COLO829 (cell line): ENCODE measurements at regions not wholly inside any gene's neighbourhood (a gene's known extent, or its start where the extent isn't known, plus 50 kb on each side); places are given as distances from the start of the nearest gene placed in this dataset.

Experiments
- DNase-seq: peaks from one replicate; pipeline ENCODE4 v3.0.0; 2012; ENCODE audit warnings: low spot score

DNA sequence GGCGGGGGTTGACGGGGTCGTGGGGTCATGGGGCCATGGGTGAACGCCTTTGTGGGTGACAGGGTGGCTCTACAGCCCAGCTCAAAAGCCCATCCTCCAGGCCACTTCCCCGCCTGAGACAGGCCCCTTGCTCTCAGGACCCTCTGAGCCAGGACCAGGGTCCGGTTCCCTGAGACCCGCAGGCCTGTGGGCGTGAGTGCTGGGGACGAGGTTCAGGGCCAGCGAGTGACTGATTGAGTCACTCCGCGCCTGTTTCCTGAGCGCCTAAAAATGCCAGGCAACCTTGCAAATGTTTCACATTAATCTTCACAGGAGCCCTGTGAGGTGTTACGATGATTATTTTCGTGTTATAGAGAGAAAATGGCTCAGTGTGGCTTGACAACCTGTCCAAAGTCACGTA lies 97.8 kb downstream of the ZNF674 start:
- DNase-seq = peak; percentile 8

DNA sequence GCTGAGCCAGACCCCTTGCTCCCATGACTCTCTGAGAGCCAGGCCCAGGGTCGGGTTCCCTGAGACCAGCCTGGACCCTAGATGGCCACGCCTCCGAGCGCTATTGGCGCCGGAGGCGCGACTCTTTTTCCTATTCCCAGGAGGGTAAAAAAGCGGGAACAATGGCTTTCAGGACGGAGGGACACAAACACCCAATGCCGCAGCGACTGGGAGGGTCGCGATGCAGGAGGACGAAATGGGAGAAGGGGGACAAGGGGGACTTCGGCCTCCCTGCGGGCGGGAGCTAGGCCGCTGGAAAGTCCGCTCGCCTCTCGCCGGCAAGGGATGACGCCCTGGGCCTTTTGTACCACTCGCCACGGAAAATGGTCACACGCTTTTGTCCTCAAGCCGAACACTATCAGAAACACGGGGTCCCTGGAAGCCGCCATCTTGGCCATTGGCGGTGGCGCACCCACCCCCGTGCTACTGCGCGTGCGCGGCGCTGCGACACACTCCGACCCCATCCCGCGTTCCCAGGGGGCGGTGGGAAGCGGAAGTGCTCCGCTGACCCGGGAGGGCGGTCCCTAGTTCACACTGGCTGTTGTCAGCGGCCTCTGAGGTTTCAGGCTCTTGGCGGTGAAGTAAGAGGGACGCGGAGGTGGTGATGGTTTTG lies 98.4 kb downstream of the ZNF674 start:
- DNase-seq = peak; percentile 86

DNA sequence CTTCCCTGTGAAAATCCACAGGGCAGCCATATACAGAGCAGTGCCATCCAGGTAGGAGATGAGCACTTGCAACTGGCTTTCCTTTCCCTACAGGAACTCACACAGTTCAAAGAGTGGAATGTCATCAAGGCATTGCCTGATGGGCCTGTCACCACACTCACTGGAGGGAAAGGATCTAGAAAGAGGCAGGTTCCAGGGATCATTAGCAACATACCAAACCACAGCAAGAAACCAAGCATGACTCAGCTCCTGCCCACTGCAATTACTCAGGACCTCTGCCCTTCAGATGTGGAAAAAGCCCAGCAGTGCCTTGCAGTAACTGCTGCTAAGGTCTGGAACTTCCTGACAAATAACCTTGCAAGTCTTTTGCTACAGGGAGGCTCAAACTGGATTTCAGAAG lies 101.2 kb downstream of the ZNF674 start:
- peak; percentile 70 for DNase-seq

DNA sequence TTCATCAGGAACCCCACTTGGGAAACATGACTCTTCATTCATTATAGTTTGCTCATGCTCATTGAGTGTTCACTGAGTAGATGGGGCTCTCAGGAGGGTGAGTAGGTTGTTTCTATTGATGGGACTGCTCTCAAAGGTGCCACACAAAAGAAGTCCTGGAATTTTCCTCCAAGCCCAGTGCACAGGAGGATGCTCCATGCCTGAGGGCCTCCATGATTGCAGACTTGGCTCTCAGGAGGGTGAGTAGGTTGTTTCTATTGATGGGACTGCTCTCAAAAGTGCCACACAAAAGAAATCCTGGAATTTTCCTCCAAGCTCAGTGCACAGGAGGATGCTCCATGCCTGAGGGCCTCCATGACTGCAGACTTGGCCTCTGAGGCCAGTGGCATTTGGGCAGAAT lies 108.5 kb downstream of the ZNF674 start:
- DNase-seq = no peak

GRCh38 chrX:46433892-46434291 lies 111.3 kb downstream of the ZNF674 start:
- no peak for DNase-seq

- peak; percentile 42 for DNase-seq
Measured at GRCh38 chrX:46408553-46409407, 136.4 kb downstream of the ZNF674 start.

- DNase-seq = no peak
Measured at GRCh38 chrX:46407753-46408130, 137.5 kb downstream of the ZNF674 start.

DNA sequence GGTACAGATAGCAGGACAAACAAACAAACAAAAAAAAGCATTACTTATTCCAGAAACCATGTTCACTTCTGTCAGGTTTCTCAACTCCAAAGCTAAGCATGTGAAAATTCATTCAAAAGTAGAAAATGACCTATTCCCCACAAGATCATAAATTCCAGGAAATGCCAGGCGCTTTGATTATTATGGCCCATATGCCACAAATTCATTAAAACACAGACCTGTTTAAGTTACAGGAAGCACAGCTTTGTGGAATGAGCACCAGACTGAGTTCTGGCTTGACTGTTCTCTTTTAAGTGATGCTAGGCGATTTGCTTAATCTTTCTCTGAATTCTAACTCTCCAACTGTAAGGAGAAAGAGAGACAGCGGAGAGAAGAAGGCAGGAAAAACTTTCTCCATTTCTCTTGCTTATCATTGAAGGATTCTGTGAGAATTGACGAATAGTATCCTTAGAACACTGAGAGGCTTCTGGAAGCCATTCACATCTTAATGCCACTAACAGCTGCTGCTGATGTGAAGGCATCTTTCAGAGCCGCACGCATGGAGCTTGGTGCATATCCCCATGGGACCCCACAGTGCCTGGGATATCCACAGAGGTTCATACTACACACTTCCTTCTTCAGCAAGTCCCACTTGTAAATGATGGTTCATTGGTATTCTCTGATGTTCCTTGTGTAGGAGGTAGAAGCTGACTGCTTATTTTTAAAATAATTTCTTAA lies 138.0 kb downstream of the ZNF674 start:
- DNase-seq = no peak

DNA sequence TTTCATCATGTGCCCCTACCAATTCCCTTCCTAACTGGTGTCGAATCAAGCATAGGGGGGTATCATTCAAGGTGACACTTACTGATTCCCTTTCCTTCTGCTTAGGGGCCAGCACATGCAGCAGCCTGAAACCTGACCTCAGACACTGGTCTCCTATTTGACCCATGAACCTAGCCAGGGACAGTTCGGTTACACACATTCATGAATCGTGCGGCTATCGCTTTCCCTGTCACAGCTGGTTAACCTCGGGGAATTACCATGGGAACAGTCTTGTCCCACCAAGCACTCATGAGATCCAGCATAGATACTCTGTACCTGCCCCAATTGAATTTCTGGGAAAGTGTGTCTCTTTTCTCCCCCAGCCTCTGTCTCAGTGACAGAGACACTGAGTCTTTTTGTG lies 140.4 kb downstream of the ZNF674 start:
- DNase-seq = no peak

DNA sequence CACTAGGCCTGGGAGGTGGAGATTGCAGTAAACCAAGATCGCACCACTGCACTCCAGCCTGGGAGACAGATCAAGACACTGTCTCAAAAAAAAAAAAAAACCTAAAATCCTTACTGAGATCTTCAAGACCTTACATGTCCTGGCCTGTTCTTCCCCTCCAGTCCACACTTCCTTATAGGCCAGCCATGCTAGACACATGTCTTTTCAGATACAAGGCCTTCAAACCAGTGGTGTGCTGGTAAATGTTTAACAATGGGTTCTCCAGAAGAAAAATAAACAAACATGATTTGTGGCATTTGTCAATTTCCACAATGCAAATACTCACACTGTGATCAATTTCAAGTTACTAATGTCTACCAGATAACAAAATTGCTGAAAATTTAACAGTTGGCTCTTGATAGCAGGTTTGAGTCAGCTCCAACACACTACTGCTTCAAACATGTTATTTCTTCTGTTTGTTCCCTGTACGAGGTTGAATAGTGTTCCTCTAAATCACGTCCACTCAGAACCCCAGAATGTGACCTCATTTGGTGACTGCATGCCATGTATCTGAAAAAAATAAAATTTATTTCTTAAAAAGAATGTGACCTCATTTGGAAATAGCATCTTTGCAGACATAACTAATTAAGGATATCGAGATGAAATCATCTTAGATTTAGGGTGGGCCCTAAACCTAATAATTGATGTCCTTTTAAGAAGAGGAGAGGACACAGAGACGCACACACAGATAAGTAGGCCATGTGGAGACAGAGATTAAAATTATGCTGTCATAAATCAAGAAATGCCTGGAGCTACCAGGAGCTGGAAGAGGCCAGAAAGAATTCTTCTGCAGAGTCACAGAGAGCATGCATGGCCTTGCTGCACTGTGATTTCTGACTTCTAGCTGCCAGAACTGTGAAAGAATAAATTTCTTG lies 144.4 kb downstream of the ZNF674 start:
- DNase-seq = no peak

GRCh38 chrX:46398874-46399273 lies 146.3 kb downstream of the ZNF674 start:
- DNase-seq = no peak

DNA sequence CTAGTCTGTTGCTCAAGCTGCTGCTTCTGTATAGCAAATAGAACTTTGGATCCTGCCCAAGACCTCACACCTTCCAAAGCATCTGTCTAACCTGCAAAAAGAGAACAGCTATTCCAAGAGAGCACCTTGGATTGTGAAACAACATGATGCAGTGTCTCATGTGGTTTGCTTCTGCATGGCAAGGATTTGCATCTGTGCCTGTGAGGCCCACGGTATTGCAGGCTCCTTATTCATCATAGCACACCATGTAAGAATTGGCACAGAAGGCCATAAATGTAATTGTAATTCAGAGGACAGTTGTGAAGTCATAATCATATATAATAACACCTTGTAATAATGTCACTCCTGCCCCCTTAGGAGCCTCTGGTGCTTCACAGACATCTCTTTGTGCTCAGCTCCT lies 147.1 kb downstream of the ZNF674 start:
- DNase-seq = no peak

GRCh38 chrX:46386511-46386910 lies 158.7 kb downstream of the ZNF674 start:
- no peak for DNase-seq

- DNase-seq = no peak
Measured at GRCh38 chrX:46383006-46383405, 162.2 kb downstream of the ZNF674 start.

GRCh38 chrX:46382595-46382994 lies 162.6 kb downstream of the ZNF674 start:
- no peak for DNase-seq

DNA sequence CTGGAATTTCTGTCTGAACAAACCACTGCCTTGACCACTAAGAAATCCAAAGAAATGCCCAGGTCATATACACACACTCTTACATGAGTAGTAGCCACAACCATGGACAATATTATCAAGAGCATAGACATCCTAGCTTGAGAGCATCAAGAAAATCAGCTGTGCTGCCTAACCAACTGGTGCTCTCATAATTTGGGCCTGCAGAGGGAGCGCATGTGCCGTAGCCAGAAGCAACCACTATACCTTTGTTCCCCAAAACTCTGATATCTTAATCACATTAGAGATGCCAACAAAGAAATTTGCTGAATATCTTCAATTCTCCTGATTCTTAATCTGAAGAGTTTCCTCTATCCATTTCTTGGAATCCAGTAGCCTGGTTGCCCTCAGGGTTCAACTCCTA lies 163.6 kb downstream of the ZNF674 start:
- no peak for DNase-seq

GRCh38 chrX:46380148-46380752 lies 165.0 kb downstream of the ZNF674 start:
- DNase-seq = no peak

DNA sequence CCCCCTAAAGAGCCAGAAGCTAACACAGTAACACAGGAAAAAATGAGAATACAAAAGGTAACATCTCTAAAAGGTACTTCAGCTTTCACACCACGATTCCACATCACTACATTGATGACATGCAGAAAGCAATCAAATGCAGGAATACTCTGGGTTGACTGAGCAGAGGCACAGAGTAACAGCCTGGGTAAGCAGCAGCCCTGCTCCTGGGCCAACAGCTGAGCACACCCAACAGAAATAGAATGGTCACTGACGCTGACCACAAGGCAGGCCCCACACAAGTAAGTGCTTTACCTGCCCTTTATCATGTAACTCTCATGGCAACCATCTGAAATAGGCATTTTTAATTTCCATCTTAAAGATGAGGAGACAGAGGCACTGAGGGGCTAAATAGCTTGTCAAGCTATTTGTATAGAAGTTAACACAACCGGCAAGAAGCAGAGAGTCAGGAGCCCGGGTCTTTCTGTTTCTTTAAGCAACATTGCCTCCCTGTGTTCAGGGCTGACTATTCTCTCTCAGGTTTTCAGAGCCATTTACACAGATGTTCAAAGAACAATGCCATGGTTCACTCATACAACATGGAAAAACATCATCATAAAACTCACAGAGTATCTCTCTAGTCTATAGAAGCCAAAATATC lies 168.9 kb downstream of the ZNF674 start:
- peak; percentile 26 for DNase-seq

DNA sequence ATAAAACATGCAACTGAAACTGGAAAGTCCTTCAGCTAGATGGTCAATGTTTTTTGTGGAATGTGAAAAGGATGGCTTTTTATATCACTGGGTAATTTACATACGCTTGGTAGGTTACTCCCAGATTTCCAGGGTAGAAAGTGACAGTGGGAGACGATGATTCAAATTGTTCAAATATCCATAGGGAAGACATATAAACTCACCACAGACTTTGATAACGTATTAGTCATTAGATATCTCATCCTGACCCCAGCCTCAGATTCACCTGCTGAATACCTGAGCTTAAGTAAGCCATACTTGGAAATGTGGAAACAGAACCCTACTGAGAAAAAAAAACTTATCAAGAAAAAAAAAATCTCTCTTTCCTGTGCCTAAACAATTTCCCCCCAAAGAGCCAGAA lies 169.4 kb downstream of the ZNF674 start:
- no peak for DNase-seq

DNA sequence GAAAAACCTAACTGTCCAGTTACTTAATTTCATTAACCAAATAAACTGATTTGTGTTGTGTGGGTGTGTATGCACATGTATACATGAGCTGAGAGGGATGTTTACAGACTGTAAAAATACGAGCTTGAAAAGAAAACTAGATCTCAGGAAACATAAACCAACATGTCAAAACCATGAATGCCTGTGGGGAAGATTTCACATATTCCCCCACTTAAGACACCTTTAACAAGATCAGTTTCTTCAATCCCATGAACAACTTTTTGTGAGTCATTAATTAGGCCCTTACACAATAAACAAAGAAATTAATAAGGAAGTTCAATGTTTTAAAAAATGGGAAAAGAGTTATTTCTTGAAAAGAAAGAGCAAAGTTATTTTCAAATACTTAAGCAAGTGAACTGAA lies 170.8 kb downstream of the ZNF674 start:
- no peak for DNase-seq

GRCh38 chrX:46367491-46367890 lies 177.7 kb downstream of the ZNF674 start:
- no peak for DNase-seq
